ENCODE measurements at regions not wholly inside any gene's neighbourhood (a gene's known extent, or its start where the extent isn't known, plus 50 kb on each side); places are given as distances from the start of the nearest gene placed in this dataset.

- TF ChIP-seq SMC3 (conservative IDR thresholded peaks at IDR 0.05; ENCODE audit: poor library complexity) (no peak), MXI1 (conservative IDR thresholded peaks at IDR 0.05; ENCODE audit: poor library complexity, severe bottlenecking) (no peak), EZH2 (IDR thresholded peaks at IDR 0.05; ENCODE audit: borderline replicate concordance, insufficient read depth, low read length, poor library complexity, severe bottlenecking) (no peak), CTCF (IDR thresholded peaks at IDR 0.05; ENCODE audit: poor library complexity, severe bottlenecking) (no peak), EP300 (conservative IDR thresholded peaks at IDR 0.05; ENCODE audit: poor library complexity, severe bottlenecking) (no peak), TAF1 (IDR thresholded peaks at IDR 0.05; ENCODE audit: low read depth) (no peak), REST (IDR thresholded peaks at IDR 0.05; ENCODE audit: borderline replicate concordance) (no peak), RAD21 (conservative IDR thresholded peaks at IDR 0.05) (no peak), POLR2AphosphoS5 (IDR thresholded peaks at IDR 0.05) (no peak)
- Histone ChIP-seq H3K9me3 (ENCODE audit: low read length) (no peaks in the 10 kb centered on the region), H3K9ac (ENCODE audit: low read length) (no peak overlapping the region), H3K9me2 (ENCODE audit: insufficient read depth, low read length) (no peaks in the 10 kb centered on the region), H3K4me3 (ENCODE audit: low read length) (no peak overlapping the region), H4K20me1 (ENCODE audit: insufficient read depth) (no peaks in the 10 kb centered on the region), H3F3A (ENCODE audit: insufficient read depth, low read length, poor library complexity, severe bottlenecking) (no peaks in the 10 kb centered on the region), H3K4me2 (ENCODE audit: low read length) (no peak overlapping the region), H3K27me3 (ENCODE audit: insufficient read depth, low read depth, low read length) (no peaks in the 10 kb centered on the region), H3K36me3 (ENCODE audit: insufficient read depth, low read length) (no peaks in the 10 kb centered on the region), H3K27ac (ENCODE audit: low read length) (no peak overlapping the region), H2AFZ (ENCODE audit: low read depth, low read length) (no peak overlapping the region), H3K79me2 (replicated peaks; ENCODE audit: insufficient read depth, low read length) (no peaks in the 10 kb centered on the region)
These were observed 259.6 kb upstream of the PPP2R2D start for GRCh38 chr10:131641231-131641630.

GRCh38 chr10:131641898-131642297 is 258.9 kb upstream of the PPP2R2D start:
- H3F3A ChIP-seq (ENCODE audit: insufficient read depth, low read length, poor library complexity, severe bottlenecking): no peaks in the 10 kb centered on the region
- TF ChIP-seq POLR2AphosphoS5 (IDR thresholded peaks at IDR 0.05) (no peak), RAD21 (conservative IDR thresholded peaks at IDR 0.05) (no peak), TAF1 (IDR thresholded peaks at IDR 0.05; ENCODE audit: low read depth) (no peak), EZH2 (IDR thresholded peaks at IDR 0.05; ENCODE audit: borderline replicate concordance, insufficient read depth, low read length, poor library complexity, severe bottlenecking) (no peak), CTCF (IDR thresholded peaks at IDR 0.05; ENCODE audit: poor library complexity, severe bottlenecking) (no peak), EP300 (conservative IDR thresholded peaks at IDR 0.05; ENCODE audit: poor library complexity, severe bottlenecking) (no peak), REST (IDR thresholded peaks at IDR 0.05; ENCODE audit: borderline replicate concordance) (no peak), MXI1 (conservative IDR thresholded peaks at IDR 0.05; ENCODE audit: poor library complexity, severe bottlenecking) (no peak), SMC3 (conservative IDR thresholded peaks at IDR 0.05; ENCODE audit: poor library complexity) (no peak)
- no peak overlapping the region for H3K4me3 ChIP-seq (ENCODE audit: low read length)
- H2AFZ ChIP-seq (ENCODE audit: low read depth, low read length): no peak overlapping the region
- no peak overlapping the region for H3K9ac ChIP-seq (ENCODE audit: low read length)
- H4K20me1 ChIP-seq (ENCODE audit: insufficient read depth): no peaks in the 10 kb centered on the region
- H3K36me3 ChIP-seq (ENCODE audit: insufficient read depth, low read length): no peaks in the 10 kb centered on the region
- no peaks in the 10 kb centered on the region for H3K9me3 ChIP-seq (ENCODE audit: low read length)
- H3K4me2 ChIP-seq (ENCODE audit: low read length): no peak overlapping the region
- no peaks in the 10 kb centered on the region for H3K9me2 ChIP-seq (ENCODE audit: insufficient read depth, low read length)
- no peaks in the 10 kb centered on the region for H3K27me3 ChIP-seq (ENCODE audit: insufficient read depth, low read depth, low read length)
- no peaks in the 10 kb centered on the region for H3K79me2 ChIP-seq (replicated peaks; ENCODE audit: insufficient read depth, low read length)
- H3K27ac ChIP-seq (ENCODE audit: low read length): no peak overlapping the region
